Ovary (tissue), 3 donors: ENCODE measurements at regions not wholly inside any gene's neighbourhood (a gene's known extent, or its start where the extent isn't known, plus 50 kb on each side); places are given as distances from the start of the nearest gene placed in this dataset.

Experiments used
- POLR2A ChIP-seq: fragments of 450-650 bp; IDR thresholded peaks from one replicate; pipeline ENCODE4 v1.6.1; 2017; ENCODE audit warnings: antibody characterized with exemption, mild to moderate bottlenecking, moderate library complexity
- TF ChIP-seq, protein P1 (sequence below), 3 donors: fragments of 450-650 bp in 2 of 3; fragments of 200-600 bp in 1 of 3; IDR thresholded peaks; one replicate each; pipeline versions ENCODE4 v1.5.1 to v1.8.0; 2016 to 2022; ENCODE audit warnings: antibody characterized with exemption in 3 of 3, mild to moderate bottlenecking in 1 of 3
- donor health status: DM: no; HTN: no; CAD: no.

DNA sequence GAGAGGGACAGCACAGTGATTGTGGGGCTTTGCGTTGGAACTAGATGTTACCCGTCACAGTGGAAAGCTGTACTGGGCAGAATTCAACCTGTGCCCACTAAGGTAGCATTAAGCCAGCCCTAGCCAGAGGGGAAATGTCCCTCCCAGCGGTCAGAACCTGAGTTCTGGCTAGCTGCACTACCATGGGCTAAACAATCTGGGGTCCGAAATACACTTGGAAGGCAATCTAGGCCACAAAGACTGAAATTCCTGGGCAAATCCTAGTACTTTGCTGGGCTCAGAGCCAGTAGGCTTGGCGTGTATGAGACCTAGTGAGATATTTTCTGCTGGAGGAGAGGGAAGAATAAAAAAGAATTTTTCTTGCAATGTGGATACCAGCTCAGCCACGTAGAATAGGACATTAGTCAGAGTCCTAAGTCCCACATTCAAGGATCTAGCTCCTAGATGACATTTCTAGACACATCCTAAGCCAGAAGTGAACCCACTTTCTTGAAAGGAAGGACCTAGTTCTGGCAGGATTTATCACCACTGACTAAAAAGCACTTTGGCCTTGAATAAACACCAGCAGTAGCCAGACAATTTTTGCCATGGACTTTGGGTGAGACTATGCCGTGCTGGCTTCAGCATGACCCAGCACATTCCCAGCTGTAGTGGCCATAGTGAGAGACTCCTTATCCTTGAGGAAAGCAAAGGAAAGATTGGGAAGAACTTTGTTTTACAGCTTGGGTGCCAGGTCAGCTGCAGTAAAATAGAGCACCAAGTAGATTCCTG lies 618.0 kb downstream of the BRINP1 start:
- TF ChIP-seq, protein P1, sequence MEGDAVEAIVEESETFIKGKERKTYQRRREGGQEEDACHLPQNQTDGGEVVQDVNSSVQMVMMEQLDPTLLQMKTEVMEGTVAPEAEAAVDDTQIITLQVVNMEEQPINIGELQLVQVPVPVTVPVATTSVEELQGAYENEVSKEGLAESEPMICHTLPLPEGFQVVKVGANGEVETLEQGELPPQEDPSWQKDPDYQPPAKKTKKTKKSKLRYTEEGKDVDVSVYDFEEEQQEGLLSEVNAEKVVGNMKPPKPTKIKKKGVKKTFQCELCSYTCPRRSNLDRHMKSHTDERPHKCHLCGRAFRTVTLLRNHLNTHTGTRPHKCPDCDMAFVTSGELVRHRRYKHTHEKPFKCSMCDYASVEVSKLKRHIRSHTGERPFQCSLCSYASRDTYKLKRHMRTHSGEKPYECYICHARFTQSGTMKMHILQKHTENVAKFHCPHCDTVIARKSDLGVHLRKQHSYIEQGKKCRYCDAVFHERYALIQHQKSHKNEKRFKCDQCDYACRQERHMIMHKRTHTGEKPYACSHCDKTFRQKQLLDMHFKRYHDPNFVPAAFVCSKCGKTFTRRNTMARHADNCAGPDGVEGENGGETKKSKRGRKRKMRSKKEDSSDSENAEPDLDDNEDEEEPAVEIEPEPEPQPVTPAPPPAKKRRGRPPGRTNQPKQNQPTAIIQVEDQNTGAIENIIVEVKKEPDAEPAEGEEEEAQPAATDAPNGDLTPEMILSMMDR (IDR thresholded peaks at IDR 0.05) = no peak
- no peak for TF ChIP-seq POLR2A
